PC-3 (cell line): ENCODE measurements at regions not wholly inside any gene's neighbourhood (a gene's known extent, or its start where the extent isn't known, plus 50 kb on each side); places are given as distances from the start of the nearest gene placed in this dataset.

Experiments
- ATAC-seq: fragments of 200-7000 bp; cut with Tn5 transposase; 2 replicates; pipeline ENCODE4 v1.9.1; 2020; ENCODE audit warnings: mild to moderate bottlenecking, moderate library complexity
- BruUV-seq: library from RNA; stranded (reverse); fragments of 400-500 nt; replicated peaks from 2 replicates; lab custom pipeline; 2021; lab: Mats Ljungman, UMichigan
- CTCF ChIA-PET: fragments of 300-600 bp; sonication (Branson Sonifier 250); formaldehyde crosslinking; loops from one replicate; lab custom pipeline; 2022; ENCODE audit warnings: antibody characterized with exemption; lab: Charles Lee
- POLR2A ChIA-PET: fragments of 300-600 bp; sonication (Branson Sonifier 250); formaldehyde crosslinking; loops from one replicate; lab custom pipeline; 2022; ENCODE audit warnings: antibody characterized with exemption; ENCODE audit not compliant: unreplicated experiment; lab: Charles Lee
- DNase-seq: peaks from one replicate; pipeline ENCODE4 v3.0.0-alpha.2; 2015
- H2AFZ ChIP-seq: fragments of 300-600 bp; sonication (generic); 2 replicates; pipeline ENCODE4 v1.6.0; 2016; ENCODE audit warnings: antibody characterized with exemption, low read length
- H3F3A ChIP-seq: fragments of 300-600 bp; sonication (generic); one replicate; pipeline ENCODE4 v1.6.0; 2017; ENCODE audit warnings: antibody characterized with exemption, low read length, control low read depth, mild to moderate bottlenecking; ENCODE audit not compliant: unreplicated experiment
- H3K27ac ChIP-seq: fragments of 300-600 bp; sonication (generic); 2 replicates; pipeline ENCODE4 v1.5.1; 2016; ENCODE audit warnings: mild to moderate bottlenecking, low read length
- H3K27me3 ChIP-seq: fragments of 300-600 bp; sonication (generic); 2 replicates; pipeline ENCODE4 v1.6.1; 2016; ENCODE audit warnings: low read length, mixed read lengths
- H3K36me3 ChIP-seq: fragments of 300-600 bp; sonication (generic); 2 replicates; pipeline ENCODE4 v1.6.1; 2016; ENCODE audit warnings: low read depth, mixed run types, low read length, mixed read lengths
- H3K4me1 ChIP-seq: fragments of 300-600 bp; sonication (generic); 2 replicates; pipeline ENCODE4 v1.5.1; 2016; ENCODE audit warnings: low read length; ENCODE audit not compliant: insufficient read depth
- H3K4me2 ChIP-seq: fragments of 300-600 bp; sonication (generic); 2 replicates; pipeline ENCODE4 v1.6.0; 2016; ENCODE audit warnings: low read length
- H3K4me3 ChIP-seq: fragments of 300-600 bp; sonication (generic); 2 replicates; pipeline ENCODE4 v1.5.1; 2016; ENCODE audit warnings: mild to moderate bottlenecking, low read length, mixed read lengths
- H3K79me2 ChIP-seq: fragments of 300-600 bp; sonication (generic); 2 replicates; pipeline ENCODE4 v1.6.1; 2017; ENCODE audit warnings: low read length, mixed read lengths
- H3K9ac ChIP-seq: fragments of 300-600 bp; sonication (generic); 2 replicates; pipeline ENCODE4 v1.6.0; 2016; ENCODE audit warnings: mild to moderate bottlenecking, low read length
- H3K9me2 ChIP-seq: fragments of 300-600 bp; sonication (generic); replicated peaks from 2 replicates; pipeline ENCODE4 v1.6.1; 2016; ENCODE audit warnings: mixed run types, low read length, mixed read lengths
- H3K9me3 ChIP-seq: fragments of 300-600 bp; sonication (generic); 2 replicates; pipeline ENCODE4 v1.6.1; 2016; ENCODE audit warnings: low read length, mixed read lengths
- H4K20me1 ChIP-seq: fragments of 300-600 bp; sonication (generic); 2 replicates; pipeline ENCODE4 v1.6.1; 2016; ENCODE audit warnings: low read length, mixed read lengths
- EZH2 ChIP-seq: fragments of 300-600 bp; sonication (generic); IDR thresholded peaks from one replicate; pipeline ENCODE4 v1.6.1; 2017; ENCODE audit warnings: antibody characterized with exemption, mild to moderate bottlenecking, low read length; ENCODE audit not compliant: unreplicated experiment
- EZH2phosphoT487 ChIP-seq: fragments of 300-600 bp; sonication (generic); IDR thresholded peaks from 2 replicates; pipeline ENCODE4 v1.6.1; 2018; ENCODE audit warnings: mild to moderate bottlenecking, antibody characterized with exemption, low read length, borderline replicate concordance
- intact Hi-C: fragments of 100-400 bp; cut with micrococcal nuclease; formaldehyde crosslinking; loops from 2 replicates; pipeline ENCODE4 v1.9.0; 2023
- TF ChIP-seq, protein P1 (sequence below): fragments of 300-600 bp; sonication (generic); conservative IDR thresholded peaks from 2 replicates; pipeline ENCODE4 v1.5.1; 2017; ENCODE audit warnings: antibody characterized with exemption, low read depth, mild to moderate bottlenecking, low read length

- ATAC-seq, result no peak
- H3K4me3 ChIP-seq, result no peak overlapping the region
- BruUV-seq, result no TSS peak
Measured at GRCh38 chr17:5902181-5903140, 167.7 kb upstream of the WSCD1 start.

GRCh38 chr17:5911919-5912318 is 158.3 kb upstream of the WSCD1 start:
- H3K4me3 ChIP-seq, result no peak overlapping the region
- CTCF ChIA-PET, result no interaction called here
- H4K20me1 ChIP-seq, result no peaks in the 10 kb centered on the region
- no TSS peak for BruUV-seq
- no peak for DNase-seq
- no peaks in the 10 kb centered on the region; the same call in 1 of the 2 replicates for H3K4me1 ChIP-seq
- H3K27me3 ChIP-seq, result no peaks in the 10 kb centered on the region
- H3K4me2 ChIP-seq, result no peak overlapping the region
- H3K9me2 ChIP-seq, result no peaks in the 10 kb centered on the region
- no peak for ATAC-seq
- POLR2A ChIA-PET, result no interaction called here
- H3F3A ChIP-seq, result no peaks in the 10 kb centered on the region
- no peak overlapping the region for H3K9ac ChIP-seq
- no peaks in the 10 kb centered on the region for H3K79me2 ChIP-seq
- no peak overlapping the region for H2AFZ ChIP-seq
- TF ChIP-seq, protein P1, sequence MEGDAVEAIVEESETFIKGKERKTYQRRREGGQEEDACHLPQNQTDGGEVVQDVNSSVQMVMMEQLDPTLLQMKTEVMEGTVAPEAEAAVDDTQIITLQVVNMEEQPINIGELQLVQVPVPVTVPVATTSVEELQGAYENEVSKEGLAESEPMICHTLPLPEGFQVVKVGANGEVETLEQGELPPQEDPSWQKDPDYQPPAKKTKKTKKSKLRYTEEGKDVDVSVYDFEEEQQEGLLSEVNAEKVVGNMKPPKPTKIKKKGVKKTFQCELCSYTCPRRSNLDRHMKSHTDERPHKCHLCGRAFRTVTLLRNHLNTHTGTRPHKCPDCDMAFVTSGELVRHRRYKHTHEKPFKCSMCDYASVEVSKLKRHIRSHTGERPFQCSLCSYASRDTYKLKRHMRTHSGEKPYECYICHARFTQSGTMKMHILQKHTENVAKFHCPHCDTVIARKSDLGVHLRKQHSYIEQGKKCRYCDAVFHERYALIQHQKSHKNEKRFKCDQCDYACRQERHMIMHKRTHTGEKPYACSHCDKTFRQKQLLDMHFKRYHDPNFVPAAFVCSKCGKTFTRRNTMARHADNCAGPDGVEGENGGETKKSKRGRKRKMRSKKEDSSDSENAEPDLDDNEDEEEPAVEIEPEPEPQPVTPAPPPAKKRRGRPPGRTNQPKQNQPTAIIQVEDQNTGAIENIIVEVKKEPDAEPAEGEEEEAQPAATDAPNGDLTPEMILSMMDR, result no peak
- TF ChIP-seq EZH2 (no peak), EZH2phosphoT487 (no peak)
- H3K27ac ChIP-seq, result no peak overlapping the region
- no peaks in the 10 kb centered on the region for H3K36me3 ChIP-seq
- H3K9me3 ChIP-seq, result no peaks in the 10 kb centered on the region
- intact Hi-C loops, result no loop called here

More at GRCh38 chr17:5902181-5903140, 167.7 kb upstream of the WSCD1 start:
- Histone ChIP-seq H3K36me3 (no peaks in the 10 kb centered on the region), H3K9ac (no peak overlapping the region), H3K27ac (no peak overlapping the region), H2AFZ (no peak overlapping the region), H3F3A (no peaks in the 10 kb centered on the region), H3K4me1 (no peaks in the 10 kb centered on the region), H3K27me3 (no peaks in the 10 kb centered on the region), H3K9me2 (no peaks in the 10 kb centered on the region), H3K79me2 (no peaks in the 10 kb centered on the region), H3K9me3 (no peaks in the 10 kb centered on the region), H3K4me2 (no peak overlapping the region), H4K20me1 (no peaks in the 10 kb centered on the region)
- no peak for DNase-seq
- intact Hi-C loops, result no loop called here
- ChIA-PET CTCF (no interaction called here), POLR2A (no interaction called here)
- TF ChIP-seq EZH2 (no peak), EZH2phosphoT487 (no peak)
- TF ChIP-seq, protein P1, result no peak

GRCh38 chr17:5913032-5913531 is 157.1 kb upstream of the WSCD1 start:
- ChIA-PET POLR2A (no interaction called here), CTCF (no interaction called here)
- DNase-seq (no peak), ATAC-seq (no peak)
- TF ChIP-seq, protein P1, result no peak
- TF ChIP-seq EZH2phosphoT487, result no peak
- TF ChIP-seq EZH2, result no peak
- Histone ChIP-seq H3K4me1 (no peaks in the 10 kb centered on the region; the same call in 1 of the 2 replicates), H4K20me1 (no peaks in the 10 kb centered on the region), H3K4me3 (no peak overlapping the region), H3K79me2 (no peaks in the 10 kb centered on the region), H3K9me3 (no peaks in the 10 kb centered on the region), H3K36me3 (no peaks in the 10 kb centered on the region), H3K4me2 (no peak overlapping the region), H3K27me3 (no peaks in the 10 kb centered on the region), H3F3A (no peaks in the 10 kb centered on the region), H3K9me2 (no peaks in the 10 kb centered on the region), H3K27ac (no peak overlapping the region), H3K9ac (no peak overlapping the region), H2AFZ (no peak overlapping the region)
- intact Hi-C loops, result no loop called here
- BruUV-seq, result no TSS peak
